ENCODE measurements at regions not wholly inside any gene's neighbourhood (a gene's known extent, or its start where the extent isn't known, plus 50 kb on each side); places are given as distances from the start of the nearest gene placed in this dataset.

- no peak for TF ChIP-seq EZH2 (IDR thresholded peaks at IDR 0.05)
- TF ChIP-seq POLR2AphosphoS5 (IDR thresholded peaks at IDR 0.05; ENCODE audit: borderline replicate concordance, low read depth, low read length) = no peak
Measured at GRCh38 chrX:74211911-74212310, 92.1 kb upstream of the ZCCHC13 start.

All from SK-N-MC (cell line).